ENCODE measurements at regions not wholly inside any gene's neighbourhood (a gene's known extent, or its start where the extent isn't known, plus 50 kb on each side); places are given as distances from the start of the nearest gene placed in this dataset.

- TF ChIP-seq CTCF (conservative IDR thresholded peaks at IDR 0.05) (no peak), ZFX (IDR thresholded peaks at IDR 0.05) (no peak)
Observed at GRCh38 chr2:118240276-118240675, 152.0 kb downstream of the INSIG2 start.
